HG02571 (cell line): ENCODE measurements at regions not wholly inside any gene's neighbourhood (a gene's known extent, or its start where the extent isn't known, plus 50 kb on each side); places are given as distances from the start of the nearest gene placed in this dataset.
"Not testable (repeated sequence)": the region's sequence is repeated elsewhere in the genome, so short reads cannot be mapped to it uniquely, and the experiment has no call there.

Source experiments
- ATAC-seq: cut with Tn5 transposase; IDR thresholded peaks from one replicate; pipeline ENCODE4 v1.9.1; 2021; ENCODE audit warnings: mild to moderate bottlenecking, moderate library complexity; ENCODE audit not compliant: unreplicated experiment

GRCh38 chr5:87756951-87757350, 344.2 kb upstream of the CCNH start:
- ATAC-seq = no peak

GRCh38 chr5:87755360-87755759, 342.6 kb upstream of the CCNH start:
- ATAC-seq = no peak

GRCh38 chr5:87754009-87754757, 341.5 kb upstream of the CCNH start:
- no peak for ATAC-seq

GRCh38 chr5:87752362-87752761, 339.6 kb upstream of the CCNH start:
- no peak for ATAC-seq

GRCh38 chr5:87751824-87752223, 339.1 kb upstream of the CCNH start:
- ATAC-seq = no peak

- ATAC-seq = no peak
These were observed 334.2 kb upstream of the CCNH start for GRCh38 chr5:87746891-87747377.

GRCh38 chr5:87746341-87746740, 333.6 kb upstream of the CCNH start:
- no peak for ATAC-seq

GRCh38 chr5:87741881-87742280, 329.2 kb upstream of the CCNH start:
- no peak for ATAC-seq

GRCh38 chr5:87735923-87736322, 323.2 kb upstream of the CCNH start:
- ATAC-seq = no peak

- no peak for ATAC-seq
These were observed 321.2 kb upstream of the CCNH start for GRCh38 chr5:87733897-87734296.

- no peak for ATAC-seq
These were observed 320.4 kb upstream of the CCNH start for GRCh38 chr5:87732875-87733768.

- ATAC-seq = no peak
These were observed 317.1 kb upstream of the CCNH start for GRCh38 chr5:87729781-87730180.

GRCh38 chr5:87722286-87722685, 309.6 kb upstream of the CCNH start:
- no peak for ATAC-seq

GRCh38 chr5:87718224-87718925, 305.6 kb upstream of the CCNH start:
- not testable (repeated sequence) for ATAC-seq

- ATAC-seq = no peak
These were observed 305.0 kb upstream of the CCNH start for GRCh38 chr5:87717761-87718160.

- no peak for ATAC-seq
These were observed 293.1 kb upstream of the CCNH start for GRCh38 chr5:87705876-87706275.

GRCh38 chr5:87686975-87687374, 274.2 kb upstream of the CCNH start:
- ATAC-seq = peak; percentile 69

- no peak for ATAC-seq
These were observed 273.3 kb upstream of the CCNH start for GRCh38 chr5:87686018-87686417.

- ATAC-seq = no peak
These were observed 261.5 kb upstream of the CCNH start for GRCh38 chr5:87674235-87674634.

GRCh38 chr5:87671146-87671545, 258.4 kb upstream of the CCNH start:
- ATAC-seq = no peak

GRCh38 chr5:87665166-87665565, 252.4 kb upstream of the CCNH start:
- ATAC-seq = no peak
